D721Med (cell line): ENCODE measurements at regions not wholly inside any gene's neighbourhood (a gene's known extent, or its start where the extent isn't known, plus 50 kb on each side); places are given as distances from the start of the nearest gene placed in this dataset.
"Not testable (repeated sequence)": the region's sequence is repeated elsewhere in the genome, so short reads cannot be mapped to it uniquely, and the experiment has no call there.

ENCODE experiments used
- DNase-seq: peaks from one replicate; pipeline ENCODE4 v3.0.0; 2011; ENCODE audit warnings: low spot score; ENCODE audit not compliant: insufficient read length
- FAIRE-seq: peaks from 2 replicates; lab custom pipeline; 2011; peaks lifted over from hg19 to GRCh38; lab: Jason Lieb, UNC
- TF ChIP-seq, protein P1 (sequence below): IDR thresholded peaks from 2 replicates; pipeline ENCODE4 v1.5.1; 2012; ENCODE audit warnings: mild to moderate bottlenecking, control low read depth; ENCODE audit not compliant: insufficient read depth; ENCODE audit errors: missing control alignments

DNA sequence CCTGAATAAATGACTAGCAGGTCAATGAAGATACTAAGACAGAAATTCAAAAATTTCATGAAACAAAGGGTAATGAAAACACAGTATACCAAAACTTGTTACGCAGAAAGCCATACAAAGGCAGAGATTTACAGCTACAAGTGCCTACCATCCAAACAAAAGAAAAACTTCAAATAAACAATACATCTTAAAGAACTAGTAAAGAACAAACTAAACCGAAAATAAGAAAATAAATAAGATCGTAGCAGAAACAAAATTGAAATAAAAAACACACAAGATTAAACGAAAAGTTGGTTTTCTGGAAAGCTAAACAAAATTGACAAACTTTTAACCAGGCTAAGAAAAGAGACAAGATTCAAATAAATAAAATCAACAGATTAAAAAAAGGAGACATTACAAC lies 51.5 kb downstream of the VPREB1 start:
- not testable (repeated sequence) for DNase-seq, FAIRE-seq

DNA sequence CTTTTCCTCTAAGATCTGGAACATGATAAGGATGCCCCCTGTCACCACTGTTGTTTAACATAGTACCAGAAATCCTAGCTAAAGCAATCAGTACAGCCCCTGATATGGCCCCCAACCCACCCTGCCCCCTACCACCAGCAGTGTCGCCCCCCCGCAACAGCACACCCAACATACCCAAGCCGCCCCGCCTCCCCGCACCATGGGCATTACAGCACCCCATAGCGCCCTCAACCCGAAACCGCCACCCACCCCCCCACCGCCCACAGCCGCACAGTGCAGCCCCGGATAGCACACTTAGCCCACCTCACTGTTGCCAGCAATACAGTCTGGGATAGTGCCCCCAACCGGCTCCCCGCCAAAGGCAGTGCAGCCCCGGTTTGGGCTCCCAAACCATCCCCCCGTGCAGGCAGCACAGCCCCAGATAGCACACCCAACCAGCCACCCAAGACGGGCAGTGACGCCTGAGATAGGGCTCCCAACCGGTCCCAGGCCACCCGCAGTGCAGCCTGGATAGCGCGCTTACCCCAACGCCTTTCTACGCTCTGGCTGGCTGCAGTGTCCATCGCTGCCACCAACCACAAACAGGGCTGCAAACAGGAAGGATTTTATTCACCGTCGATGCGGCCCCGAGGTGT lies 52.7 kb downstream of the VPREB1 start:
- DNase-seq, FAIRE-seq: not testable (repeated sequence)

DNA sequence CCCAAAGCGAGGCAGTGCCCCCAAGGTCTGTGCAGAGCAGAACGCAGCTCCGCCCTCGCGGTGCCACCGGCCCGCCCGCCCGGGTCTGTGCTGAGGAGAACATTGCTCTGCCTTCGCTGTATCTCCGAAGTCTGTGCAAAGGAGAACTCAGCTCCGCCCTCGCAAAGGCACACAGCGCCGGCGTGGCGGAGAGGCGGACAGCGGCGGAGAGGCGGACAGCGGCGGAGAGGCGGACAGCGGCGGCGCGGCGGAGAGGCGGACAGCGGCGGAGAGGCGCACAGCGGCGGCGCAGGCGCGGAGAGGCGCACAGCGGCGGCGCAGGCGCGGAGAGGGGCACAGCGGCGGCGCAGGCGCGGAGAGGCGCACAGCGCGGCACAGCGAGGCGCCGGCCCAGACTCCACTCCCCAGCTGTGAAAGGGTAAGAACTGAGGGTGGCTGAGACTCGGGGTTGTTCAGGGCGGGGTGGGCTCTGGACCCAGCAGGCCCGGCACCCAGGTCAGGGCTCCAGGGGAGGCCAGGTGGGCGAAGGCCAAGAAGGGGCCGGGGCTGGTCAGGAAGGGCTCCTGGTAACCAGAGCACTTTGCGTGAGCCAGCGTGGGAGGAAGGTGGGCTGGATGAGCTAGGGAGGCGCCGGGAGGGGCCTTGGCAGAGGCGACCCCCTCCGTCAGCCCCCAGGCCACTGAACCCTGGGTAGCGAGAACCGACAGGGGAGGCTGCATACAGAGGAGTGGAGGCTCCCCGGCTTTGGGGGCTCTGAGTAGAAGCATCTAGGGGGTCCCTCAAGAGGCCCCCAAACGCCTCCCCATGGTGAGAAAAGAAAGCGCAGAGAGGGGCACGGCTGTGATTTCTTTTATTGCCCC lies 53.4 kb downstream of the VPREB1 start:
- not testable (repeated sequence) for DNase-seq, FAIRE-seq
- TF ChIP-seq, protein P1, sequence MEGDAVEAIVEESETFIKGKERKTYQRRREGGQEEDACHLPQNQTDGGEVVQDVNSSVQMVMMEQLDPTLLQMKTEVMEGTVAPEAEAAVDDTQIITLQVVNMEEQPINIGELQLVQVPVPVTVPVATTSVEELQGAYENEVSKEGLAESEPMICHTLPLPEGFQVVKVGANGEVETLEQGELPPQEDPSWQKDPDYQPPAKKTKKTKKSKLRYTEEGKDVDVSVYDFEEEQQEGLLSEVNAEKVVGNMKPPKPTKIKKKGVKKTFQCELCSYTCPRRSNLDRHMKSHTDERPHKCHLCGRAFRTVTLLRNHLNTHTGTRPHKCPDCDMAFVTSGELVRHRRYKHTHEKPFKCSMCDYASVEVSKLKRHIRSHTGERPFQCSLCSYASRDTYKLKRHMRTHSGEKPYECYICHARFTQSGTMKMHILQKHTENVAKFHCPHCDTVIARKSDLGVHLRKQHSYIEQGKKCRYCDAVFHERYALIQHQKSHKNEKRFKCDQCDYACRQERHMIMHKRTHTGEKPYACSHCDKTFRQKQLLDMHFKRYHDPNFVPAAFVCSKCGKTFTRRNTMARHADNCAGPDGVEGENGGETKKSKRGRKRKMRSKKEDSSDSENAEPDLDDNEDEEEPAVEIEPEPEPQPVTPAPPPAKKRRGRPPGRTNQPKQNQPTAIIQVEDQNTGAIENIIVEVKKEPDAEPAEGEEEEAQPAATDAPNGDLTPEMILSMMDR: peak; percentile 2

DNA sequence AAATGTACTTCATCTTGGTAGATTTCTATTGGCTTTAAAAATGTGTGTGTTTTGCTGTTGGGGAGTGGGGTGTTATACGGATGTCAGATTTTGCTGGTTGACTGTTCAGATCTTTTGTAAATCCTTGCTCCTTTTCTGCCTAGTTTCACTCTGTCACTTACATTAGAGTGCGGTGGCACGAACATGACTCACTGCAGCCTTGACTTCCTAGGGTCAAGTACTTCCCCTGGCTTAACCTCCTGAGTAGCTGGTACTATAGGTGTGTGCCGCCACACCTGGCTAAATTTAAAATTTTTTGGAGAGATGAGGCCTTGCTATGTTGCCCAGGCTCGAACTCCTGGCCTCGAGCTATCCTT lies 54.0 kb downstream of the VPREB1 start:
- not testable (repeated sequence) for DNase-seq, FAIRE-seq

DNA sequence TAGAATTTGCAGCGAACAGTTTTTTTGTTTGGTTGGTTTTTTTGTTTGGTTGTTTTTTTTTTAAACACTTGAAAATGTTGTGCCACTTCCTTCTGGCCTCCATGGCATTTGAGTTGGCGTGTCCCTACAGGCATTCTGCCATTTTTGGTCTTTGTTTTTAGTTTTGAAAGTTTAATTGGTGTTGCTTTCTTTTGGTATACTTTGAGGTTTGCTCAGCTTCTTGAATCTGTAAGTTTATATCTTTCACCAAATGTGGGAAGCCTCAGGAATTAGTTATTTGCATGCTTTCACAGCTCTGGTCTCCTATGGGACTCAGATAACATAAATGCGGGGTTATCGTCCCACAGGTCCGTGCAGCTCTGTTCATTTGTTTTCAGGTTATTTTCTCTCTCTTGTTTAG lies 55.9 kb downstream of the VPREB1 start:
- FAIRE-seq, DNase-seq: not testable (repeated sequence)

DNA sequence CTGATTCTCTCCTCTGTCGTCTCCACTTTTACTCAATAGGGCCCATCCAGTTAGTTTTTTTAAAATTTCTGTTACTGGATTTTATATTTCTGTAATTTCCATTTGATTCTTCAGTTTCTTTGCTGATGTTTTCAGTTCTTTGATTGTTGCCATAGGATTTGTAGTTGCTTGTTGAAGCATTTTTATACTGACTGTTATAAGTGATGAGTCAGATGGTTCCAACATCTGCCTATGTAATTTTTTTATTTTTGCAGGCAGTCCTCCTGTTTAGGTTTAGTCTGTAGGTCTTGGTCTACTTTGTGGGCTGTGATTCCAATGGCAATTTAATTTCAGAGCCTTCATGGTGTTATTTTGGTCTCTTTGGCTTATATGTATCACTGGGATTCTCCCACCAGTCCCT lies 56.4 kb downstream of the VPREB1 start:
- DNase-seq, FAIRE-seq: not testable (repeated sequence)

DNA sequence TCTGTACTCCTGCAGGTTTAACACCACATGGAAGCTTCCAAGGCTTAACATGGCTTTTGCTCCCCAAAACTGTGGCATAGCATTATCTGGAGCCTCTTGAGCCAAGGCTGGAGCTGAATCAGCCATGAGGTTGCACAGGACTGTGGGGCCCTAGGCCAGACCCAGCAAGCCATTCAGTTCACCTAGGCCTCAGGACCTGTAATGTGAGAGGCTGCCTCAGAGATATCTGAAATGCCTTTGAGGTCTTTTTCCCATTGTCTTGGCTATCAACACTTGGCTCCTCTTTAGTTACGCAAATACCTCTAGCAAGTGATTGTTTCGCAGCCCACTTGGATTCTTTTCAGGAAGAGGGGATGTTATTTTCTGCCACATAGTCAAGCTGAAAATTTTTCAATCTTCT lies 72.0 kb downstream of the VPREB1 start:
- DNase-seq (no peak), FAIRE-seq (no peak)
- TF ChIP-seq, protein P1: no peak

DNA sequence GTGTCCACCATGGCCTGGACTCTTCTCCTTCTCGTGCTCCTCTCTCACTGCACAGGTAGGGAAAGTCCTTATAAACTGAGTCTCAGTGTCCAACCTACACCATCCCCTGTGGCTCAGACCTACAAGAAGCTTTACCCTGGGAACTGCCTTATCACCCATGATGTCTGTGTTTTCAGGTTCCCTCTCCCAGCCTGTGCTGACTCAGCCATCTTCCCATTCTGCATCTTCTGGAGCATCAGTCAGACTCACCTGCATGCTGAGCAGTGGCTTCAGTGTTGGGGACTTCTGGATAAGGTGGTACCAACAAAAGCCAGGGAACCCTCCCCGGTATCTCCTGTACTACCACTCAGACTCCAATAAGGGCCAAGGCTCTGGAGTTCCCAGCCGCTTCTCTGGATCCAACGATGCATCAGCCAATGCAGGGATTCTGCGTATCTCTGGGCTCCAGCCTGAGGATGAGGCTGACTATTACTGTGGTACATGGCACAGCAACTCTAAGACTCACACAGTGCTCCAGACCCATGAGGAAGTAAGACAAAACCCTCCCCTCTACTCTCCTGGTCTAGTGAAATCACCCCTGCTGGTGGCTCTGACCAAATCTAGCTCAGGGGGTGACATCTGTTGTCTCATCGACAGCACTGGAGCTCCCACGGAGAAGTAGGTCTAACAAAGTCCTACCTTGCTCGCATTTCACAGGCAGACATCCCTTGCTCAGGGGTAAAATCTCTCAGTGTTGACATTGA lies 74.3 kb downstream of the VPREB1 start:
- DNase-seq (no peak), FAIRE-seq (no peak)
- TF ChIP-seq, protein P1: no peak

DNA sequence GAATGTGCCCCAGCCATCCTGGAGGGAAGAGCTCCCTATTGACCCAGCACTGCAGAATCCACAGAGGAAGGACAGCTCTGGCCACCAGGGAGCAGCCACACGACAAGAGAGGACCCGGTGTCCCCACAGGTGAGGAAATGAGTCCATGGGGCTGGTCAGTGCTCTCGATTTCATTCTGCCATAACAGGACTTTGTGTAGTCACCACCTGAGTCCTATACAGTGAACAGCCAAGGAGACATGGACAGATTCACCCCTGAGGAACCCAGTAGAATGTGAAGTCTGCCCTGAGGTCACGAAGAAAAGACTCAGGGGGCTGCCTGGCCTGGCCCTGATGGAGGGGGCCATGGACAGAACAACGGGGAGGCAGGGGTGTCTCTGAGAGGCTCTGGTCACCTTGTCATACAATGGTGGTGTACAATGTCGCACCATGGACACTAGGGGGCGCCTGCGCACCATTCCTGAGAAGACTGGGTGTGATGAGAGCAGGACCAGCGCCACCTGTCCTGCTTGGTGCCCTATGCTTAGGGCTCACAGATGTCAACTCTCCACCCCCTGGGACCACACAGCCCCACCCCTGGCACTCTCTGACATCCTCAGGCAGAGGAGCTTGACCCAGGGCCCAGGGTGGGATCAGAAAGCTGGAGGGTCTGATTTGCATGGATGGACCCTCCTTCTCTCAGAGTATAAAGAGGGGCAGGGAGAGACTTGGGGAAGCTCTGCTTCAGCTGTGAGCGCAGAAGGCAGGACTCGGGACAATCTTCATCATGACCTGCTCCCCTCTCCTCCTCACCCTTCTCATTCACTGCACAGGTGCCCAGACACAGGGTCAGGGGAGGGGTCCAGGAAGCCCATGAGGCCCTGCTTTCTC lies 77.4 kb downstream of the VPREB1 start:
- FAIRE-seq: not testable (repeated sequence)
- DNase-seq: peak; percentile 68
- TF ChIP-seq, protein P1: peak; percentile 72
